ENCODE measurements at regions not wholly inside any gene's neighbourhood (a gene's known extent, or its start where the extent isn't known, plus 50 kb on each side); places are given as distances from the start of the nearest gene placed in this dataset.

GRCh38 chr12:127592245-127592644 lies 674.7 kb upstream of the TMEM132C start:
- TF ChIP-seq CTCF (IDR thresholded peaks at IDR 0.05) (no peak), POLR2A (IDR thresholded peaks at IDR 0.05) (no peak)
